Transverse colon (tissue), 3 donors: ENCODE measurements at regions not wholly inside any gene's neighbourhood (a gene's known extent, or its start where the extent isn't known, plus 50 kb on each side); places are given as distances from the start of the nearest gene placed in this dataset.

Source experiments
- CTCF ChIP-seq, 5 experiments: fragments of 200-600 bp in 3 of 5; fragments of 450-650 bp in 2 of 5; sonication (generic) in 3 of 5; IDR thresholded peaks; 1 replicate in 2 of 5; 2 replicates in 3 of 5; pipeline ENCODE4 v1.5.1; 2016 to 2017; ENCODE audit warnings: antibody characterized with exemption in 5 of 5, inconsistent platforms in 3 of 5, mild to moderate bottlenecking in 2 of 5, moderate library complexity in 1 of 5
- POLR2A ChIP-seq: fragments of 450-650 bp; IDR thresholded peaks from one replicate; pipeline ENCODE4 v1.6.1; 2016; ENCODE audit warnings: antibody characterized with exemption, mild to moderate bottlenecking, moderate library complexity

- TF ChIP-seq POLR2A (no peak), CTCF (IDR thresholded peaks at IDR 0.05) (no peak)
These were observed 85.6 kb upstream of the ETAA1 start for GRCh38 chr2:67311536-67311935.
